H9 (cell line): ENCODE measurements at regions not wholly inside any gene's neighbourhood (a gene's known extent, or its start where the extent isn't known, plus 50 kb on each side); places are given as distances from the start of the nearest gene placed in this dataset.

Source experiments
- DNase-seq: peaks from one replicate; pipeline ENCODE4 v3.0.0-alpha.2; 2017
- H2AFZ ChIP-seq: one replicate; pipeline ENCODE4 v1.6.1; 2013; ENCODE audit warnings: mild to moderate bottlenecking, low read length, control low read depth, moderate library complexity
- H2AK5ac ChIP-seq: 2 replicates; pipeline ENCODE4 v1.6.1; 2013; ENCODE audit warnings: low read length, control low read depth, mixed read lengths; ENCODE audit not compliant: insufficient read length
- H2BK120ac ChIP-seq: one replicate; pipeline ENCODE4 v1.6.1; 2013; ENCODE audit warnings: low read depth, mild to moderate bottlenecking, low read length, control low read depth, inconsistent platforms; ENCODE audit not compliant: poor library complexity, severe bottlenecking
- H2BK12ac ChIP-seq: 2 replicates; pipeline ENCODE4 v1.6.1; 2013; ENCODE audit warnings: low read length, control low read depth, mixed read lengths, low read depth; ENCODE audit not compliant: insufficient read length
- H2BK15ac ChIP-seq: 2 replicates; pipeline ENCODE4 v1.6.1; 2013; ENCODE audit warnings: low read depth, low read length, control low read depth
- H2BK20ac ChIP-seq: one replicate; pipeline ENCODE4 v1.6.1; 2013; ENCODE audit warnings: low read depth, mild to moderate bottlenecking, low read length, control low read depth, inconsistent platforms; ENCODE audit not compliant: poor library complexity, severe bottlenecking
- H2BK5ac ChIP-seq: 2 replicates; pipeline ENCODE4 v1.6.1; 2013; ENCODE audit warnings: low read length, control low read depth, mixed read lengths; ENCODE audit not compliant: insufficient read length
- H3K14ac ChIP-seq: 2 replicates; pipeline ENCODE4 v1.6.1; 2013; ENCODE audit warnings: low read length, control low read depth; ENCODE audit not compliant: insufficient read depth
- H3K18ac ChIP-seq: 2 replicates; pipeline ENCODE4 v1.6.1; 2013; ENCODE audit warnings: low read depth, mild to moderate bottlenecking, mixed read lengths, low read length, control low read depth; ENCODE audit not compliant: insufficient read length
- H3K23ac ChIP-seq: 2 replicates; pipeline ENCODE4 v1.6.1; 2013; ENCODE audit warnings: low read length, control low read depth, mixed read lengths, low read depth; ENCODE audit not compliant: insufficient read length
- H3K23me2 ChIP-seq: 2 replicates; pipeline ENCODE4 v1.6.1; 2013; ENCODE audit warnings: low read depth, mild to moderate bottlenecking, mixed read lengths, low read length, control low read depth; ENCODE audit not compliant: insufficient read length, poor library complexity, severe bottlenecking
- H3K27ac ChIP-seq: 2 replicates; pipeline ENCODE4 v1.5.1; 2013; ENCODE audit warnings: low read length, control low read depth, mixed read lengths, low read depth; ENCODE audit not compliant: insufficient read length
- H3K27me3 ChIP-seq: 2 replicates; pipeline ENCODE4 v1.6.1; 2013; ENCODE audit warnings: low read length, control low read depth, inconsistent platforms; ENCODE audit not compliant: insufficient read depth
- H3K4ac ChIP-seq: 2 replicates; pipeline ENCODE4 v1.6.1; 2013; ENCODE audit warnings: low read depth, mild to moderate bottlenecking, control low read depth, inconsistent platforms, low read length, moderate library complexity
- H3K4me1 ChIP-seq: 2 replicates; pipeline ENCODE4 v1.6.1; 2013; ENCODE audit warnings: low read length, control low read depth, inconsistent platforms; ENCODE audit not compliant: insufficient read depth
- H3K4me2 ChIP-seq: 2 replicates; pipeline ENCODE4 v1.6.1; 2013; ENCODE audit warnings: low read length, control low read depth, mixed read lengths; ENCODE audit not compliant: insufficient read length, insufficient read depth
- H3K56ac ChIP-seq: 2 replicates; pipeline ENCODE4 v1.6.1; 2013; ENCODE audit warnings: low read depth, mild to moderate bottlenecking, mixed read lengths, low read length, control low read depth; ENCODE audit not compliant: insufficient read length
- H3K79me1 ChIP-seq: 2 replicates; pipeline ENCODE4 v1.6.1; 2013; ENCODE audit warnings: low read depth, mild to moderate bottlenecking, moderate library complexity, low read length, control low read depth, inconsistent platforms; ENCODE audit not compliant: insufficient read depth, poor library complexity, severe bottlenecking
- H3K79me2 ChIP-seq: 2 replicates; pipeline ENCODE4 v1.6.1; 2013; ENCODE audit warnings: low read length, control low read depth, inconsistent platforms; ENCODE audit not compliant: insufficient read depth
- H3K9ac ChIP-seq: 2 replicates; pipeline ENCODE4 v1.6.1; 2013; ENCODE audit warnings: low read length, control low read depth, mixed read lengths; ENCODE audit not compliant: insufficient read length; ENCODE audit errors: extremely low read depth
- H3K9me3 ChIP-seq: one replicate; pipeline ENCODE4 v1.6.1; 2013; ENCODE audit warnings: low read depth, low read length, inconsistent platforms; ENCODE audit not compliant: control insufficient read depth
- H3T11ph ChIP-seq: one replicate; pipeline ENCODE4 v1.6.1; 2013; ENCODE audit warnings: mild to moderate bottlenecking, low read length, control low read depth, inconsistent platforms
- H4K20me1 ChIP-seq: one replicate; pipeline ENCODE4 v1.6.1; 2013; ENCODE audit not compliant: control insufficient read depth, insufficient read length, insufficient read depth
- H4K5ac ChIP-seq: 2 replicates; pipeline ENCODE4 v1.6.1; 2013; ENCODE audit warnings: low read depth, mild to moderate bottlenecking, mixed read lengths, low read length, control low read depth; ENCODE audit not compliant: insufficient read length
- H4K8ac ChIP-seq: replicated peaks from 2 replicates; pipeline ENCODE4 v1.6.1; 2013; ENCODE audit warnings: low read length, control low read depth, mixed read lengths, low read depth; ENCODE audit not compliant: insufficient read length
- H4K91ac ChIP-seq: 2 replicates; pipeline ENCODE4 v1.6.1; 2013; ENCODE audit warnings: low read depth, mild to moderate bottlenecking, moderate library complexity, mixed read lengths, low read length, control low read depth; ENCODE audit not compliant: insufficient read length
- H3K27ac Mint-ChIP-seq, 3 experiments: 2 replicates in 2 of 3; 3 replicates in 1 of 3; pipeline ENCODE4 v1.8.0; 2020 to 2021; ENCODE audit warnings: mixed read lengths in 3 of 3, mild to moderate bottlenecking in 1 of 3, moderate library complexity in 1 of 3
- H3K27me3 Mint-ChIP-seq: 2 replicates; pipeline ENCODE4 v1.8.0; 2021; ENCODE audit warnings: low read depth, mild to moderate bottlenecking, moderate library complexity, mixed read lengths
- H3K36me3 Mint-ChIP-seq, 3 experiments: 2 replicates in 2 of 3; 3 replicates in 1 of 3; pipeline ENCODE4 v1.8.0; 2020 to 2021; ENCODE audit warnings: low read depth in 3 of 3, mixed read lengths in 3 of 3; ENCODE audit not compliant: insufficient read depth in 1 of 3
- H3K4me1 Mint-ChIP-seq, 2 experiments: 2 replicates each; pipeline ENCODE4 v1.8.0; 2020; ENCODE audit warnings: mixed read lengths in 2 of 2
- H3K4me3 Mint-ChIP-seq, 2 experiments: 2 replicates in 1 of 2; 3 replicates in 1 of 2; pipeline ENCODE4 v1.8.0; 2020 to 2021; ENCODE audit warnings: mild to moderate bottlenecking in 2 of 2, mixed read lengths in 2 of 2, moderate library complexity in 1 of 2
- H3K9me3 Mint-ChIP-seq, 2 experiments: 2 replicates in 1 of 2; 3 replicates in 1 of 2; pipeline ENCODE4 v1.8.0; 2020; ENCODE audit warnings: mild to moderate bottlenecking in 2 of 2, mixed read lengths in 2 of 2, moderate library complexity in 1 of 2
- CTCF ChIP-seq: fragments of 200-600 bp; sonication (generic); conservative IDR thresholded peaks from 3 replicates; pipeline ENCODE4 v1.8.0; 2021; ENCODE audit warnings: antibody characterized with exemption, mild to moderate bottlenecking
- WGBS: extraction: QIAGEN DNeasy Blood & Tissue Kit; methylation state at CpG from one replicate; pipeline ENCODE4 v1.1.7; 2013; ENCODE audit warnings: missing lambda C conversion rate, low lambda C conversion rate, mixed read lengths; ENCODE audit not compliant: insufficient read length; ENCODE audit errors: extremely low coverage; 5-methylcytosine and 5-hydroxymethylcytosine counted together

GRCh38 chr2:9156483-9156882, 50.1 kb upstream of the ASAP2 start:
- Mint-ChIP-seq H3K4me3 (no peak overlapping the region), H3K27ac (no peak overlapping the region), H3K36me3 (no peaks in the 10 kb centered on the region), H3K27me3 (peaks cover 5% of the 10 kb centered on the region), H3K4me1 (peaks cover 9 to 10% of the 10 kb centered on the region in 2 experiments; a peak in 3 of 4 replicates), H3K9me3 (no peaks in the 10 kb centered on the region; a peak in 1 of 5 replicates)
- Histone ChIP-seq H4K20me1 (no peaks in the 10 kb centered on the region), H3K14ac (no peak overlapping the region), H3K4me2 (no peak overlapping the region), H3K27ac (no peak overlapping the region), H2BK12ac (no peak overlapping the region), H3K4me1 (no peaks in the 10 kb centered on the region), H3T11ph (no peak overlapping the region), H2BK120ac (no peak overlapping the region), H3K4ac (no peak overlapping the region), H2BK5ac (no peak overlapping the region), H3K18ac (no peak overlapping the region), H3K9me3 (no peaks in the 10 kb centered on the region), H4K8ac (peak overlapping the region; percentile 60), H4K5ac (no peak overlapping the region), H2AK5ac (no peak overlapping the region), H3K23me2 (no peaks in the 10 kb centered on the region), H3K23ac (no peak overlapping the region), H3K27me3 (no peaks in the 10 kb centered on the region), H4K91ac (no peak overlapping the region), H2BK15ac (no peak overlapping the region), H3K79me1 (no peaks in the 10 kb centered on the region), H3K56ac (no peak overlapping the region), H2AFZ (no peak overlapping the region), H3K9ac (no peak overlapping the region), H2BK20ac (no peak overlapping the region), H3K79me2 (no peaks in the 10 kb centered on the region)
- no peak for DNase-seq
- TF ChIP-seq CTCF: no peak
- 100% methylated on average over 2 of the region's 3 CpGs for WGBS
